GM12801 (cell line): ENCODE measurements at regions not wholly inside any gene's neighbourhood (a gene's known extent, or its start where the extent isn't known, plus 50 kb on each side); places are given as distances from the start of the nearest gene placed in this dataset.

Experiments
- CTCF ChIP-seq: IDR thresholded peaks from one replicate; pipeline ENCODE4 v1.5.1; 2011; ENCODE audit warnings: control low read depth; ENCODE audit not compliant: insufficient read length; ENCODE audit errors: extremely low read depth

DNA sequence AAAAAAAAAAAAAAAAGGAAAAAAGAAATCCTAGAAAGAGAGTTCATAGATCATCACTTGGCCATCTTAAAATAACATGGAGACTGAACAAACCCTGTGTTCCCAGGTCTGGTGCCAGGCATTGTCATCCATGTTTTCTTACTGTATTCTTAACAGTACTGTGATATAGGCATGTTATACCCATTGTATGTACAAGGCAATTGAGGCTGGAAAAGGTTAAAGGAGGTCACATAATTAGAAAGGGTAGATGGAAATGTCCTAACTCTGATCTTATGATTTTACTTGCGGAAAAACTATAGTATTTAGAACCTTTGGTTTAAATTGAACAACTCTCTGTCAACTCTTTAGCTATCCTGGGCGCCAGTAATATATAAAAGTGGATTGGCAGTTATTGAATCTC lies 478.2 kb upstream of the RGS6 start:
- no peak for TF ChIP-seq CTCF

DNA sequence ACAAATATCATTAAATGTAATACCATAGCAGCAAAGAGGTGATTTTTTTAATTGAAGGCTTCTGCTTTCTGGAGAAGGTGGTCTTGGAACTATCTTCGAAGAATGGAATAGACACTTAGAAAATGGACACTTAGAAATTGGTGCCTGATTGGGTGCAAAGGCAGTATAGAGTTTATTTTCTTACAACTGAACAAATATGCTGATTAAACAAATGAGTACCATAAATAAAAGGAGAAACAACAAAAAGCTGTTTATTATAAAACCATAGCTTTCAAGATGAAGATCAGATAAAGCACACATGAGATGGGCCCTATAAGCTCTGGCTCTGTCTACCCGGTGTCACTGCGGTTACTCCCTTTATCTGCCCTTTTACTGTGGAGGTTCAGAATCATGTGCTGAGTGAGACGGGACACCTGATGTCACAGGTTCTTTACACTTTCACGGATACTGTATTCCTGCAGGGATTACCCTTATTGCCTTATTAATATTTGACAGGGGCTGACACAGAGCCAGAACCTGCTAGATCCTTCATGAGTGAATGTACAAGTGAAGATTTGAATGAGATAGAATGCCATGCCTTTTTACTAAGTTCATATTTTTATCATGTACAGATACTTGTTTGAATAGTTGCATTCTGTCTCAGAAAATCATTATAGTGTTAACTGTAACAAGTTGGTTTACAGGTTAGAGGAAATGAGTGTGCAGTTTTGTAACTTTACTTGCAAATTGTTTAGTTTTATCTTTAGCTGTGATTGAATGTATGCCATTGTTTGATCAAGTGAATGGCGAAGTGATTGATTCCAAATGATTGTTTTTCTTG lies 477.5 kb upstream of the RGS6 start:
- no peak for TF ChIP-seq CTCF

DNA sequence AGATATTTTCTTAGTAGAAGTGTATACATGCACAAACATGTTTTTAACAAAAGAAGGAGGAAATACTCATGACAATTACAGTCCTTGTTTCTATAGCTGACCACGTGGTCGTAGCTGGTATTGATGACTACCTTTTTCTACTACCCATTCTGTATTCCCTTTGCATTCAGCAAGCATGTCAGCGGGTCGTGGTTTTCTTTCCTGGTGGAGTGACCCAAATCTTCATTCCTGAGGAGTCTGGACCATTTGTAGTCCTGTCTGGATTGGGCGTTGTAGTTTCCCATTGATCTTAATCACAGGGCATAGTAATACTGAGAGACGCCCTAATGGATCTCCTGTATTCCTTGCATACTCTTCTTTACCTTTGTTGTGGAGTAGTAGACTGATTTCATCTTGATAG lies 472.1 kb upstream of the RGS6 start:
- TF ChIP-seq CTCF = no peak

GRCh38 chr14:71463807-71464206 lies 468.4 kb upstream of the RGS6 start:
- TF ChIP-seq CTCF = no peak

DNA sequence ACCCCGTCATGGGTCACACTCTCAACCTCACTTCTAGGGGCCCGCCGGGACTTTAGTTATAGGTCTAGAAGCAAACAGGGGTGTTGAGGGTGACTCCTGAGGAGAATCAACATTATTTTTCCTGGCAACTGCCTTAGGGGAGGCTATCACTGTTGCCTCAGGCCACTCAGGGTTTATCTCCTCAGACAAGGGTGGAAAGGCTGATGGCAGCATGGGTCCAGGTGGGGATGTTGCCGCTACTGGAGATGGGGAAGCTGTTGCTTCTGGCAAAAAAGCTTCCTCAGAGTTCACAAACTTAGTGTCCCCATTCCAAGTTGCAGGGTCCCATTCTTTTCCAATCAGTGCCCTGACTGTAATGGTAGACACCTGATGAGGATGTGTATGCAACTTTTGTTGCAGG lies 467.4 kb upstream of the RGS6 start:
- no peak for TF ChIP-seq CTCF

GRCh38 chr14:71465316-71465715 lies 466.9 kb upstream of the RGS6 start:
- no peak for TF ChIP-seq CTCF

DNA sequence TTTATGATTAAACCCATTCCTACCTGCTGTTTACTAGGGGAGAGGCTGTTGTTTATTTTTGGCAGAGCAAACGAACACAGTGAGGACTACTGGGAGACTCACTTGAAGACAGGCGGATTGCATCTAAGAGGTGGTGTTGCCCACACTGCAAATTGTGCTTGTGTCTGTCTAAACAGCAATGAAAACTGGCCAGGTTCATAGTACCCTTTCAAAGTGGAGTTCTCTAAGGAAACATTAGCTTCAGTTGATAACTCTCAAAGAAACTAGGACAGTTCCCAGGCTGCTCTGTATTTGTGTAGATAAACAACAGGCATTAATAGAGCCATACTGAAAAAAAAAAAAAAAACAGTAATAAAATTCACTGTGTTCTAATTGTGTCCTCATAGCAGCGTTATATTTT lies 466.0 kb upstream of the RGS6 start:
- TF ChIP-seq CTCF = no peak

DNA sequence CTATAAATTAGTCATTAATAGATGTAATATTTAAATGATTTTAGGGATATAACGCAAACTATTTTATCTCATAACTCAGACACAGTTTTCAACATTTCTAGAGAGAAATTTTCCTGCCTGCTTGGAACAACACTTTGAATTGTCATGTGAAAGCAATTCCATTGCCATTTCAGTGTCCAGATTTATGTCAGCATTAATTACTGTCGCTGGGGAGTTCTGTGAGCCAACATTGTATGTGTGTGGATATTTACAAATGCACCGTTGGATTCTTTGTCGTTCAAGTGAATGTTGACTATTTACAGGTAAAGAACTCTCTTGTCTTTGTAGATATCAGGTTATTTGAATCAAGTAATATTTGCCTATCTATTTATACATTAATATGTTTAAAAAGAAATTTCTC lies 465.3 kb upstream of the RGS6 start:
- no peak for TF ChIP-seq CTCF
